ENCODE measurements at regions not wholly inside any gene's neighbourhood (a gene's known extent, or its start where the extent isn't known, plus 50 kb on each side); places are given as distances from the start of the nearest gene placed in this dataset.

- intact Hi-C loops (cut with DNase I; ENCODE audit: low total_unique reads): no loop called here
- no peaks in the 10 kb centered on the region for H3K9me3 ChIP-seq
- no peak overlapping the region for H3K27ac ChIP-seq
- DNase-seq: no peak
- no peaks in the 10 kb centered on the region for H3K27me3 ChIP-seq
- no peaks in the 10 kb centered on the region for H3K36me3 ChIP-seq (ENCODE audit: low read depth, missing control alignments)
- TF ChIP-seq, protein P1, sequence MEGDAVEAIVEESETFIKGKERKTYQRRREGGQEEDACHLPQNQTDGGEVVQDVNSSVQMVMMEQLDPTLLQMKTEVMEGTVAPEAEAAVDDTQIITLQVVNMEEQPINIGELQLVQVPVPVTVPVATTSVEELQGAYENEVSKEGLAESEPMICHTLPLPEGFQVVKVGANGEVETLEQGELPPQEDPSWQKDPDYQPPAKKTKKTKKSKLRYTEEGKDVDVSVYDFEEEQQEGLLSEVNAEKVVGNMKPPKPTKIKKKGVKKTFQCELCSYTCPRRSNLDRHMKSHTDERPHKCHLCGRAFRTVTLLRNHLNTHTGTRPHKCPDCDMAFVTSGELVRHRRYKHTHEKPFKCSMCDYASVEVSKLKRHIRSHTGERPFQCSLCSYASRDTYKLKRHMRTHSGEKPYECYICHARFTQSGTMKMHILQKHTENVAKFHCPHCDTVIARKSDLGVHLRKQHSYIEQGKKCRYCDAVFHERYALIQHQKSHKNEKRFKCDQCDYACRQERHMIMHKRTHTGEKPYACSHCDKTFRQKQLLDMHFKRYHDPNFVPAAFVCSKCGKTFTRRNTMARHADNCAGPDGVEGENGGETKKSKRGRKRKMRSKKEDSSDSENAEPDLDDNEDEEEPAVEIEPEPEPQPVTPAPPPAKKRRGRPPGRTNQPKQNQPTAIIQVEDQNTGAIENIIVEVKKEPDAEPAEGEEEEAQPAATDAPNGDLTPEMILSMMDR (IDR thresholded peaks at IDR 0.05): no peak
- TF ChIP-seq POLR2A (IDR thresholded peaks at IDR 0.05): no peak
- 64 to 75% methylated on average over 2 to 4 of the region's 4 CpGs for WGBS, 2 donors
- no peak overlapping the region for H3K4me3 ChIP-seq
- H3K4me1 ChIP-seq: peaks cover 18% of the 10 kb centered on the region
These were observed 568.2 kb downstream of the AJAP1 start for GRCh38 chr1:5222626-5223025.

GRCh38 chr1:5221451-5221850 lies 567.0 kb downstream of the AJAP1 start:
- no peak for DNase-seq
- Histone ChIP-seq H3K4me3 (no peak overlapping the region), H3K27me3 (no peaks in the 10 kb centered on the region), H3K9me3 (no peaks in the 10 kb centered on the region), H3K4me1 (peaks cover 18% of the 10 kb centered on the region), H3K36me3 (ENCODE audit: low read depth, missing control alignments) (no peaks in the 10 kb centered on the region), H3K27ac (no peak overlapping the region)
- TF ChIP-seq, protein P1 (IDR thresholded peaks at IDR 0.05): no peak
- TF ChIP-seq POLR2A (IDR thresholded peaks at IDR 0.05): no peak
- intact Hi-C loops (cut with DNase I; ENCODE audit: low total_unique reads): no loop called here
- 75 to 84% methylated on average over 6 of the region's 6 CpGs for WGBS, 2 donors

DNA sequence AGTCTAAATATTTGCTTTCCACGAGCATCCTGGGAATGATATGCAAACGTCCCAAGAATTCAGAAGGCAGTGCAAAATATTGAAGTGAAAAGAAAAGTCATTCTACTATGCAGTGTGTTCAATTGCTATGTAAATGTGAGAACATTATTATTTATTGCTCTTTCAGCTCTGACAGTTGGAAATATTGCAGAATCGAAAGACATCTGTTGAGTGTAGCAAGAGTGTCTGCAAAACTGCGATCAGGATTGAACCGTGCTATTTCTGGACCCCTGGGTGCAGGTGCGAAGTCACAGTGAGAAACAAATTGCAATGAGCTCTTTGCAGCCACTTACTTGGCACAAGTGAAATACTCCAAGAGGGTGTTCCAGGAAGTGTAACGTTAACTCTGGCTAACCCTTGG lies 566.4 kb downstream of the AJAP1 start:
- no peak for TF ChIP-seq POLR2A (IDR thresholded peaks at IDR 0.05)
- TF ChIP-seq, protein P1 (IDR thresholded peaks at IDR 0.05): no peak
- H3K4me1 ChIP-seq: peaks cover 14% of the 10 kb centered on the region
- intact Hi-C loops (cut with DNase I; ENCODE audit: low total_unique reads): no loop called here
- no peak for DNase-seq
- 53 to 70% methylated on average over 7 of the region's 7 CpGs for WGBS, 2 donors
- no peaks in the 10 kb centered on the region for H3K9me3 ChIP-seq
- no peak overlapping the region for H3K27ac ChIP-seq
- H3K4me3 ChIP-seq: no peak overlapping the region
- H3K27me3 ChIP-seq: no peaks in the 10 kb centered on the region
- no peaks in the 10 kb centered on the region for H3K36me3 ChIP-seq (ENCODE audit: low read depth, missing control alignments)

GRCh38 chr1:5220421-5220820 lies 566.0 kb downstream of the AJAP1 start:
- intact Hi-C loops (cut with DNase I; ENCODE audit: low total_unique reads): no loop called here
- H3K36me3 ChIP-seq (ENCODE audit: low read depth, missing control alignments): no peaks in the 10 kb centered on the region
- H3K27me3 ChIP-seq: no peaks in the 10 kb centered on the region
- no peak overlapping the region for H3K27ac ChIP-seq
- WGBS, 2 donors: 70 to 83% methylated on average over 2 of the region's 2 CpGs
- peaks cover 10% of the 10 kb centered on the region for H3K4me1 ChIP-seq
- TF ChIP-seq, protein P1 (IDR thresholded peaks at IDR 0.05): no peak
- TF ChIP-seq POLR2A (IDR thresholded peaks at IDR 0.05): no peak
- no peak for DNase-seq
- H3K9me3 ChIP-seq: no peaks in the 10 kb centered on the region
- no peak overlapping the region for H3K4me3 ChIP-seq

DNA sequence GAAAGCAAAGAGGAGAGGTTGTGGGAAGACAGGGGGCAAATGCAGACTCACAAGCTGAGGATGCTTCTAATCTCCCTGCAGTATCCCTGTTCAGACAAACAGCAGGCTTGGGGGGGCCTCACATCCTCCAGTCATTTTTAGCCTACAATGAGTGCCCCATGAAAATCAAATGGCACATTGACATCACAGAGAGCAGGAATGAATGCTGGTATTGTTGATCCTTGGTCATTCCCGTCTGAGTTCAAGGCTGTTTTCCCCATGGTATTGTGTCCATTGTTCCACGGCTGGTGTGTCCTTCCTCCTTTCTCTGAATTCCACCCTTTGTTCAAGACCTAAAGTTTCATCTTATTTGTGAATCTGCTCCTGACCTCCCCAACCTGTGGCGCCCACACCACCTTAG lies 545.6 kb downstream of the AJAP1 start:
- intact Hi-C loops (cut with DNase I; ENCODE audit: low total_unique reads): no loop called here
- Histone ChIP-seq H3K9me3 (no peaks in the 10 kb centered on the region), H3K4me1 (no peaks in the 10 kb centered on the region), H3K27me3 (no peaks in the 10 kb centered on the region), H3K4me3 (no peak overlapping the region), H3K36me3 (ENCODE audit: low read depth, missing control alignments) (no peaks in the 10 kb centered on the region), H3K27ac (no peak overlapping the region)
- no peak for DNase-seq
- TF ChIP-seq POLR2A (IDR thresholded peaks at IDR 0.05): no peak
- TF ChIP-seq, protein P1 (IDR thresholded peaks at IDR 0.05): no peak
- WGBS, 2 donors: 66 to 77% methylated on average over 3 of the region's 3 CpGs
